SU-DHL-6 (cell line): ENCODE measurements at regions not wholly inside any gene's neighbourhood (a gene's known extent, or its start where the extent isn't known, plus 50 kb on each side); places are given as distances from the start of the nearest gene placed in this dataset.

Experiments used
- H2AFZ ChIP-seq: fragments of 200-600 bp; sonication (generic); 2 replicates; pipeline ENCODE4 v1.6.1; 2014; ENCODE audit warnings: low read depth, mild to moderate bottlenecking, moderate library complexity, mixed read lengths, antibody characterized with exemption, low read length; ENCODE audit not compliant: severe bottlenecking
- H3F3A ChIP-seq: fragments of 200-600 bp; shearing (Covaris generic); 2 replicates; pipeline ENCODE4 v1.6.0; 2016; ENCODE audit warnings: antibody characterized with exemption, mild to moderate bottlenecking; ENCODE audit not compliant: insufficient read depth
- H3K27ac ChIP-seq: fragments of 200-600 bp; sonication (generic); 2 replicates; pipeline ENCODE4 v1.5.1; 2016; ENCODE audit warnings: low read depth, mild to moderate bottlenecking, low read length, moderate library complexity, mixed read lengths
- H3K27me3 ChIP-seq: fragments of 200-600 bp; sonication (generic), shearing (Covaris generic); 2 replicates; pipeline ENCODE4 v1.6.0; 2014; ENCODE audit warnings: mild to moderate bottlenecking, low read length
- H3K36me3 ChIP-seq: fragments of 200-600 bp; sonication (generic); 2 replicates; pipeline ENCODE4 v1.6.1; 2014; ENCODE audit warnings: mild to moderate bottlenecking, low read length, mixed read lengths
- H3K4me2 ChIP-seq: fragments of 300-600, 200-600 bp; shearing (Covaris generic), sonication (generic); 2 replicates; pipeline ENCODE4 v1.6.0; 2014; ENCODE audit warnings: low read length, low read depth, mild to moderate bottlenecking; ENCODE audit not compliant: poor library complexity, severe bottlenecking
- H3K4me3 ChIP-seq: fragments of 200-600 bp; sonication (generic); 2 replicates; pipeline ENCODE4 v1.5.1; 2014; ENCODE audit warnings: antibody characterized with exemption, low read length, mild to moderate bottlenecking, mixed read lengths; ENCODE audit not compliant: insufficient read depth, poor library complexity, severe bottlenecking
- H3K79me2 ChIP-seq: fragments of 200-600 bp; sonication (generic); 2 replicates; pipeline ENCODE4 v1.6.1; 2014; ENCODE audit warnings: mild to moderate bottlenecking, low read length, moderate library complexity; ENCODE audit not compliant: insufficient read depth
- H3K9ac ChIP-seq: fragments of 200-600 bp; sonication (generic); 2 replicates; pipeline ENCODE4 v1.7.0; 2014; ENCODE audit warnings: mild to moderate bottlenecking, low read length
- H3K9me2 ChIP-seq: fragments of 200-600 bp; sonication (generic); replicated peaks from 2 replicates; pipeline ENCODE4 v1.6.1; 2014; ENCODE audit warnings: low read length; ENCODE audit not compliant: insufficient read depth
- H3K9me3 ChIP-seq: fragments of 200-600 bp; sonication (generic); 2 replicates; pipeline ENCODE4 v1.6.1; 2014; ENCODE audit warnings: low read length, mixed read lengths; ENCODE audit not compliant: insufficient read depth
- H4K20me1 ChIP-seq: fragments of 200-600 bp; sonication (generic); 2 replicates; pipeline ENCODE4 v1.6.1; 2014; ENCODE audit warnings: low read depth, mild to moderate bottlenecking, antibody characterized with exemption, low read length, moderate library complexity, mixed read lengths
- EZH2phosphoT487 ChIP-seq: fragments of 200-600 bp; sonication (generic), shearing (Covaris generic); conservative IDR thresholded peaks from 2 replicates; pipeline ENCODE4 v1.6.1; 2018; ENCODE audit warnings: mild to moderate bottlenecking, antibody characterized with exemption, low read length, moderate library complexity, mixed read lengths
- TF ChIP-seq, protein P1 (sequence below): fragments of 200-600 bp; sonication (generic); IDR thresholded peaks from one replicate; pipeline ENCODE4 v1.5.1; 2017; ENCODE audit warnings: antibody characterized with exemption, mild to moderate bottlenecking, low read length, moderate library complexity; ENCODE audit not compliant: insufficient read depth, poor library complexity, severe bottlenecking

DNA sequence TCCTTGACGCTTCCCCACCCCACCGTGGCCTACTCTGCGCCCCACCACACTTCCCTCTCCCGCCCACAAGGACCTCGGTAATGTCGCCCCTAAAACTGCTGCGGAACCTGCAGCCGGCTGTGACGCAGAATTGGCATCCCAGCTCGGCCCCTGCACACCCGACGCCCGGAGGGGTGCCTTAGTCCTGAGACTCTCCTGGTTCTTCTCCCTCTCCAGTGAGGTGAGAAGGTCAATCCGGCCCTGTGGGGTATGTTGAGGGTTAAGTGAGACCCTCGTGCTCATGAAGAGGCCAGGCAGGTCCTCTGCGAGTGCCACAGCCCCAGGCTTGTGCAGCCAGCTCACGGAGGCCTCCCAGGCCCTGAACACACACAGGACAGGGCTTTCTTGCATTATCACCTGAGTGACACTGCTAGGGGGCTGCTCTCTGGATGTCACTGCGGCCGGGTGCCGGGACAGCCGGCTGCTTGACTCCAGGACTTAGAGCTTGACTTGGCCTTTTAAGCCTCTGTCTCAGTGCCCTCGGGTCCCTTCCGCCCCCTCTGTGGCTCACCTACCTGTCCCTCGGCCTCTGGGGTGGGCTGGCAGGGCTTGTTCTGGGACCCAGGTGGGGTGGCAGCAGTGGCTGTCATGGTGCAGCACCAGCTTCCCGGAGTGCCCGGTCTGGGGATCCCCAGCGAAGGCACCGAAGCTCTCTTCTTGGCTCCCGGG is 106.9 kb upstream of the C14orf180 start:
- H2AFZ ChIP-seq: no peak overlapping the region
- H3K36me3 ChIP-seq: no peaks in the 10 kb centered on the region
- H3K9me2 ChIP-seq: no peaks in the 10 kb centered on the region
- H3F3A ChIP-seq: no peaks in the 10 kb centered on the region
- no peak overlapping the region for H3K4me3 ChIP-seq
- no peak overlapping the region for H3K27ac ChIP-seq
- no peaks in the 10 kb centered on the region for H4K20me1 ChIP-seq
- no peaks in the 10 kb centered on the region for H3K9me3 ChIP-seq
- H3K27me3 ChIP-seq: no peaks in the 10 kb centered on the region
- H3K4me2 ChIP-seq: no peak overlapping the region
- H3K79me2 ChIP-seq: no peaks in the 10 kb centered on the region
- H3K9ac ChIP-seq: no peak overlapping the region
- TF ChIP-seq, protein P1, sequence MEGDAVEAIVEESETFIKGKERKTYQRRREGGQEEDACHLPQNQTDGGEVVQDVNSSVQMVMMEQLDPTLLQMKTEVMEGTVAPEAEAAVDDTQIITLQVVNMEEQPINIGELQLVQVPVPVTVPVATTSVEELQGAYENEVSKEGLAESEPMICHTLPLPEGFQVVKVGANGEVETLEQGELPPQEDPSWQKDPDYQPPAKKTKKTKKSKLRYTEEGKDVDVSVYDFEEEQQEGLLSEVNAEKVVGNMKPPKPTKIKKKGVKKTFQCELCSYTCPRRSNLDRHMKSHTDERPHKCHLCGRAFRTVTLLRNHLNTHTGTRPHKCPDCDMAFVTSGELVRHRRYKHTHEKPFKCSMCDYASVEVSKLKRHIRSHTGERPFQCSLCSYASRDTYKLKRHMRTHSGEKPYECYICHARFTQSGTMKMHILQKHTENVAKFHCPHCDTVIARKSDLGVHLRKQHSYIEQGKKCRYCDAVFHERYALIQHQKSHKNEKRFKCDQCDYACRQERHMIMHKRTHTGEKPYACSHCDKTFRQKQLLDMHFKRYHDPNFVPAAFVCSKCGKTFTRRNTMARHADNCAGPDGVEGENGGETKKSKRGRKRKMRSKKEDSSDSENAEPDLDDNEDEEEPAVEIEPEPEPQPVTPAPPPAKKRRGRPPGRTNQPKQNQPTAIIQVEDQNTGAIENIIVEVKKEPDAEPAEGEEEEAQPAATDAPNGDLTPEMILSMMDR: no peak
- no peak for TF ChIP-seq EZH2phosphoT487

DNA sequence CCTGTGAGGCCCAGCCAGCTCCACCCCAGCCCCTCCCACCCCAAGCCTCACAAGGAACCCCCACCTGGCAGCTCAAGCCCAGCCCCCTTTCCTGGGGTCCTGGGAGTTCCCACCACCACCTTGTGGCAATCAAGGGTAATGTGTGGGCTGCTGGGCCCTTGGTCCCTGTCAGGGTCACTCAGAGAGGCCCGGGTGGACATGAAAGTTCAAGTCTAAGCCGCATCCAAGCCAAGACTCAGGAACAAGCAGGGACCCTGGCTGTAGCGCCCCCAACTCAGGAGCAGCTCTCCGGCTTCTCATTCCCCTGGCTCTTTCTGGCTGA is 106.4 kb upstream of the C14orf180 start:
- no peaks in the 10 kb centered on the region for H3F3A ChIP-seq
- no peaks in the 10 kb centered on the region for H3K27me3 ChIP-seq
- H3K9ac ChIP-seq: no peak overlapping the region
- no peaks in the 10 kb centered on the region for H3K36me3 ChIP-seq
- no peaks in the 10 kb centered on the region for H3K9me2 ChIP-seq
- H3K4me3 ChIP-seq: no peak overlapping the region
- no peak overlapping the region for H3K4me2 ChIP-seq
- TF ChIP-seq, protein P1: no peak
- TF ChIP-seq EZH2phosphoT487: no peak
- H3K27ac ChIP-seq: no peak overlapping the region
- no peaks in the 10 kb centered on the region for H3K9me3 ChIP-seq
- no peaks in the 10 kb centered on the region for H3K79me2 ChIP-seq
- no peak overlapping the region for H2AFZ ChIP-seq
- H4K20me1 ChIP-seq: no peaks in the 10 kb centered on the region

DNA sequence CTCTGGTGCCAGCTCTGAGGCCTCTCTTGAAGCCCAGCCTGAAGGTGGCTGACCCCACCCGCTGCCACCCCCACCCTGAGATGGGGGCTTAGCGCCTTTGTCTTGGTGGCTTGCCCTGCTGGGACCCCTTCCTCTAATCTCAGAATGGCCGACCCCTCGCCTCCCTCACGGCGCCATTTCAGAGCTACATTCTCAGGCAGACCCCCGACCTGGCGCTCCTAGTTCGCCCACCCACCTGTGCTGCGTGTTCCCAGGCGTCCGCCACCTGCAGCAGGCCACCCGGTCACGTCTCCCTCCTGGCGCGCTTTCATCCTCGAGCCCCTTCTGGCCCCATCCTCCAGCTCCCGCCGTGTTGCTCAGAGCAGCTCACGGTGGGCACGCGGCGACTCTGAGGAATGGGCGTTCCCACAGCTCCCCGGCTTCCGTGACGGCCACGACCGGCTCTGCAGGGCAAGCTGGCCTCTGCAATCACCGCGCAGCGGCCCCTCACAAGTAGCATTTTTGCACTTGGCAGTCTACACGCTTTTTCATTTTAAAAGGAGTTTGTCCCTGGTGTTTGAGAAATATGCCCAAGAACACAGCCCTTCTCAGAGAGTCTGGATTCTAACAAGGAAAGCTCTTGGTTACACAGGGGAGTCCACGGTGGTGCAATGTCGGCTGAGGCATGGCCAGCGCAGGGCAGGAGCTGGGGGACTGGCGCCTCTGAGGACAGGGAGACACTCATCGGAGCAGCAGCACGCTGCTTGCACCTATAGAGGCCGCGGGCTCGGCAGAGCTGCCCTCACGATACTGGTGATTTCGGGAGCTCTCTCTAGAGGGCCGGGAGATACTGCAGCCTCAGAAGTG is 105.7 kb upstream of the C14orf180 start:
- no peak overlapping the region for H3K4me3 ChIP-seq
- no peak for TF ChIP-seq EZH2phosphoT487
- H3K9me2 ChIP-seq: no peaks in the 10 kb centered on the region
- no peaks in the 10 kb centered on the region for H3K9me3 ChIP-seq
- no peaks in the 10 kb centered on the region for H3K27me3 ChIP-seq
- no peaks in the 10 kb centered on the region for H3F3A ChIP-seq
- H3K79me2 ChIP-seq: no peaks in the 10 kb centered on the region
- no peak overlapping the region for H2AFZ ChIP-seq
- H3K36me3 ChIP-seq: no peaks in the 10 kb centered on the region
- no peaks in the 10 kb centered on the region for H4K20me1 ChIP-seq
- no peak overlapping the region for H3K4me2 ChIP-seq
- H3K9ac ChIP-seq: no peak overlapping the region
- H3K27ac ChIP-seq: no peak overlapping the region
